K562 (cell line): ENCODE measurements at regions not wholly inside any gene's neighbourhood (a gene's known extent, or its start where the extent isn't known, plus 50 kb on each side); places are given as distances from the start of the nearest gene placed in this dataset.

Source experiments
- ATAC-seq: fragments of 200-7000 bp; cut with Tn5 transposase; 3 replicates; pipeline ENCODE4 v1.9.1; 2020; ENCODE audit warnings: moderate library complexity
- BruUV-seq: library from RNA; stranded (reverse); fragments of 400-500 nt; replicated peaks from 2 replicates; lab custom pipeline; 2021; lab: Mats Ljungman, UMichigan
- CTCF ChIA-PET: fragments of 300-600 bp; formaldehyde crosslinking; extraction: SDS; loops from one replicate; lab custom pipeline; 2021; ENCODE audit warnings: low intra/inter-chr PET ratio; lab: Yijun Ruan, JAX
- POLR2A ChIA-PET: fragments of 300-600, 350-650 bp; sonication (Branson Sonifier 250); formaldehyde crosslinking; extraction: SDS; loops from one replicate; lab custom pipeline; 2021; ENCODE audit warnings: antibody characterized with exemption, inconsistent platforms; lab: Yijun Ruan, JAX
- DNase-seq, 4 experiments: peaks; one replicate each; pipeline versions ENCODE4 v3.0.0 to v3.0.0-alpha.2; 2011 to 2018; ENCODE audit warnings: low spot score in 3 of 4, mixed read lengths in 3 of 4; ENCODE audit errors: extremely low read depth in 1 of 4
- FAIRE-seq: peaks from 2 replicates; lab custom pipeline; 2011; peaks lifted over from hg19 to GRCh38; lab: Jason Lieb, UNC
- H2AFZ ChIP-seq: 2 replicates; pipeline ENCODE4 v1.6.0; 2011; ENCODE audit warnings: low read depth, low read length, control low read depth, inconsistent platforms
- H3K27ac ChIP-seq: fragments of 200-600 bp; 3 replicates; pipeline ENCODE4 v1.8.0; 2011; ENCODE audit warnings: low read depth, mild to moderate bottlenecking, control low read depth, inconsistent platforms, low read length, moderate library complexity, mixed read lengths; ENCODE audit errors: extremely low read depth
- H3K27me3 ChIP-seq, 2 experiments: fragments of 300-600 bp in 1 of 2; 2 replicates in 1 of 2; 3 replicates in 1 of 2; pipeline versions ENCODE4 v1.6.0 to v1.8.0; 2011; ENCODE audit warnings: inconsistent platforms in 2 of 2, low read length in 2 of 2, mild to moderate bottlenecking in 1 of 2, mixed read lengths in 1 of 2, moderate library complexity in 1 of 2; ENCODE audit not compliant: control insufficient read depth in 2 of 2, insufficient read depth in 2 of 2
- H3K36me3 ChIP-seq: fragments of 300-600 bp; 3 replicates; pipeline ENCODE4 v1.8.0; 2011; ENCODE audit warnings: mild to moderate bottlenecking, low read length, inconsistent platforms; ENCODE audit not compliant: control insufficient read depth, insufficient read depth
- H3K4me1 ChIP-seq, 2 experiments: fragments of 200-600 bp in 1 of 2; replicated peaks in 1 of 2; 2 replicates in 1 of 2; 3 replicates in 1 of 2; pipeline versions ENCODE4 v1.5.1 to v1.8.0; 2011; ENCODE audit warnings: inconsistent platforms in 2 of 2, low read length in 2 of 2, mild to moderate bottlenecking in 1 of 2, mixed read lengths in 1 of 2, moderate library complexity in 1 of 2; ENCODE audit not compliant: control insufficient read depth in 2 of 2, insufficient read depth in 2 of 2
- H3K4me2 ChIP-seq: 2 replicates; pipeline ENCODE4 v1.6.1; 2011; ENCODE audit warnings: low read length, control low read depth, inconsistent platforms, mixed read lengths; ENCODE audit not compliant: insufficient read depth
- H3K4me3 ChIP-seq: fragments of 200-600 bp; sonication (generic), shearing (Covaris generic); 2 replicates; pipeline ENCODE4 v1.5.1; 2016; ENCODE audit warnings: control low read depth, inconsistent platforms
- H3K79me2 ChIP-seq: fragments of 200-600 bp; 3 replicates; pipeline ENCODE4 v1.8.0; 2011; ENCODE audit warnings: low read length, inconsistent platforms; ENCODE audit not compliant: control insufficient read depth, insufficient read depth
- H3K9ac ChIP-seq, 2 experiments: 2 replicates each; pipeline versions ENCODE4 v1.6.0 to v1.6.1; 2011; ENCODE audit warnings: low read depth in 2 of 2, low read length in 2 of 2, control low read depth in 1 of 2, inconsistent platforms in 1 of 2, mild to moderate bottlenecking in 1 of 2, mixed read lengths in 1 of 2; ENCODE audit not compliant: insufficient read depth in 1 of 2
- H3K9me1 ChIP-seq: one replicate; pipeline ENCODE4 v1.6.0; 2011; ENCODE audit warnings: inconsistent platforms, mild to moderate bottlenecking, low read length, moderate library complexity; ENCODE audit not compliant: control insufficient read depth, insufficient read depth
- H3K9me3 ChIP-seq: replicated peaks from 2 replicates; pipeline ENCODE4 v1.5.1; 2011; ENCODE audit warnings: low read depth, low read length, inconsistent platforms; ENCODE audit not compliant: control insufficient read depth, insufficient read depth
- H4K20me1 ChIP-seq: replicated peaks from 2 replicates; pipeline ENCODE4 v1.6.1; 2011; ENCODE audit warnings: low read length, inconsistent platforms, mixed read lengths; ENCODE audit not compliant: control insufficient read depth, insufficient read depth
- HMG20A ChIP-seq: fragments of 450-650 bp; formaldehyde crosslinking; conservative IDR thresholded peaks from 2 replicates; pipeline ENCODE4 v1.4.0; 2020; ENCODE audit warnings: mild to moderate bottlenecking, mixed read lengths
- ZNF253 ChIP-seq: fragments of 250-450 bp; sonication (Bioruptor Pico); conservative IDR thresholded peaks from 2 replicates; pipeline ENCODE4 v1.6.1; 2021; ENCODE audit warnings: mild to moderate bottlenecking
- WGBS: fragments of 100-300 bp; shearing (Covaris generic); methylation state at CpG from one replicate; pipeline ENCODE4 v1.1.6; 2016; ENCODE audit warnings: low coverage, mixed read lengths; ENCODE audit not compliant: insufficient coverage; ENCODE audit errors: missing lambda C conversion rate; 5-methylcytosine and 5-hydroxymethylcytosine counted together
- in situ Hi-C: fragments of 300-500 bp; cut with MboI; formaldehyde crosslinking; loops from 4 replicates; pipeline ENCODE4 v1.15.0; 2018; ENCODE audit warnings: inconsistent platforms, mixed read lengths
- intact Hi-C: fragments of 100-400 bp; cut with micrococcal nuclease; formaldehyde crosslinking; loops from 2 replicates; pipeline ENCODE4 v1.14.2; 2022
- TF ChIP-seq, protein P1 (sequence below): fragments of 250-450 bp; sonication (Bioruptor Pico); IDR thresholded peaks from 2 replicates; pipeline ENCODE4 v1.4.0; 2020; ENCODE audit warnings: mild to moderate bottlenecking
- TF ChIP-seq, protein P2 (sequence below): sonication (generic); formaldehyde crosslinking; IDR thresholded peaks from 2 replicates; pipeline ENCODE4 v1.8.0; 2023; ENCODE audit warnings: missing genetic modification reagents, mild to moderate bottlenecking, borderline replicate concordance

DNA sequence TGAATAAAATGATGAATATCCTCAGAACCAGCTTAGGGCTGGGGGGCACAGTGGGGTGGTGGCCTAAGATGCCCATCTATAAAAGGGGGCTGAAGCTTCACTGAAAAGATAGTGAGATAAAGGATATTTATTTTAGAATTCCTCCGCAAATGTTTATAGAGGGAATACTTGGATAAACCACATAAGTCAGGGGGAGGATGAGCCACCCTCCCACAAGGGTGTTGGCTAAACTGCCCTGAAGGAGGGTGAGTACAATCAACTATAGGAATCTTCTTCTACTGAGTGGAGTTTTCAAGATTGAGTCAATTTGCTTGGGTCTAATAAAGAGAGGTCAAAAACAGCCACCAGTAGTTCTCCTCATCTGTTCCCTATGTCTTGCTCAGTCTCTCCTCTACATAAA is 114.5 kb upstream of the TANK start:
- no peak overlapping the region for H3K4me2 ChIP-seq
- TF ChIP-seq ZNF253 (no peak), HMG20A (no peak)
- TF ChIP-seq, protein P1, sequence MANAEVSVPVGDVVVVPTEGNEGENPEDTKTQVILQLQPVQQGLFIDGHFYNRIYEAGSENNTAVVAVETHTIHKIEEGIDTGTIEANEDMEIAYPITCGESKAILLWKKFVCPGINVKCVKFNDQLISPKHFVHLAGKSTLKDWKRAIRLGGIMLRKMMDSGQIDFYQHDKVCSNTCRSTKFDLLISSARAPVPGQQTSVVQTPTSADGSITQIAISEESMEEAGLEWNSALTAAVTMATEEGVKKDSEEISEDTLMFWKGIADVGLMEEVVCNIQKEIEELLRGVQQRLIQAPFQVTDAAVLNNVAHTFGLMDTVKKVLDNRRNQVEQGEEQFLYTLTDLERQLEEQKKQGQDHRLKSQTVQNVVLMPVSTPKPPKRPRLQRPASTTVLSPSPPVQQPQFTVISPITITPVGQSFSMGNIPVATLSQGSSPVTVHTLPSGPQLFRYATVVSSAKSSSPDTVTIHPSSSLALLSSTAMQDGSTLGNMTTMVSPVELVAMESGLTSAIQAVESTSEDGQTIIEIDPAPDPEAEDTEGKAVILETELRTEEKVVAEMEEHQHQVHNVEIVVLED = no peak
- TF ChIP-seq, protein P2, sequence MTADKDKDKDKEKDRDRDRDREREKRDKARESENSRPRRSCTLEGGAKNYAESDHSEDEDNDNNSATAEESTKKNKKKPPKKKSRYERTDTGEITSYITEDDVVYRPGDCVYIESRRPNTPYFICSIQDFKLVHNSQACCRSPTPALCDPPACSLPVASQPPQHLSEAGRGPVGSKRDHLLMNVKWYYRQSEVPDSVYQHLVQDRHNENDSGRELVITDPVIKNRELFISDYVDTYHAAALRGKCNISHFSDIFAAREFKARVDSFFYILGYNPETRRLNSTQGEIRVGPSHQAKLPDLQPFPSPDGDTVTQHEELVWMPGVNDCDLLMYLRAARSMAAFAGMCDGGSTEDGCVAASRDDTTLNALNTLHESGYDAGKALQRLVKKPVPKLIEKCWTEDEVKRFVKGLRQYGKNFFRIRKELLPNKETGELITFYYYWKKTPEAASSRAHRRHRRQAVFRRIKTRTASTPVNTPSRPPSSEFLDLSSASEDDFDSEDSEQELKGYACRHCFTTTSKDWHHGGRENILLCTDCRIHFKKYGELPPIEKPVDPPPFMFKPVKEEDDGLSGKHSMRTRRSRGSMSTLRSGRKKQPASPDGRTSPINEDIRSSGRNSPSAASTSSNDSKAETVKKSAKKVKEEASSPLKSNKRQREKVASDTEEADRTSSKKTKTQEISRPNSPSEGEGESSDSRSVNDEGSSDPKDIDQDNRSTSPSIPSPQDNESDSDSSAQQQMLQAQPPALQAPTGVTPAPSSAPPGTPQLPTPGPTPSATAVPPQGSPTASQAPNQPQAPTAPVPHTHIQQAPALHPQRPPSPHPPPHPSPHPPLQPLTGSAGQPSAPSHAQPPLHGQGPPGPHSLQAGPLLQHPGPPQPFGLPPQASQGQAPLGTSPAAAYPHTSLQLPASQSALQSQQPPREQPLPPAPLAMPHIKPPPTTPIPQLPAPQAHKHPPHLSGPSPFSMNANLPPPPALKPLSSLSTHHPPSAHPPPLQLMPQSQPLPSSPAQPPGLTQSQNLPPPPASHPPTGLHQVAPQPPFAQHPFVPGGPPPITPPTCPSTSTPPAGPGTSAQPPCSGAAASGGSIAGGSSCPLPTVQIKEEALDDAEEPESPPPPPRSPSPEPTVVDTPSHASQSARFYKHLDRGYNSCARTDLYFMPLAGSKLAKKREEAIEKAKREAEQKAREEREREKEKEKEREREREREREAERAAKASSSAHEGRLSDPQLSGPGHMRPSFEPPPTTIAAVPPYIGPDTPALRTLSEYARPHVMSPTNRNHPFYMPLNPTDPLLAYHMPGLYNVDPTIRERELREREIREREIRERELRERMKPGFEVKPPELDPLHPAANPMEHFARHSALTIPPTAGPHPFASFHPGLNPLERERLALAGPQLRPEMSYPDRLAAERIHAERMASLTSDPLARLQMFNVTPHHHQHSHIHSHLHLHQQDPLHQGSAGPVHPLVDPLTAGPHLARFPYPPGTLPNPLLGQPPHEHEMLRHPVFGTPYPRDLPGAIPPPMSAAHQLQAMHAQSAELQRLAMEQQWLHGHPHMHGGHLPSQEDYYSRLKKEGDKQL (CRISPR knock-in tag) = no peak
- H3K9me1 ChIP-seq = no peaks in the 10 kb centered on the region
- DNase-seq (no peak), ATAC-seq (no peak), FAIRE-seq (no peak)
- H3K4me1 ChIP-seq = no peaks in the 10 kb centered on the region
- H3K4me3 ChIP-seq = no peak overlapping the region
- no peaks in the 10 kb centered on the region for H4K20me1 ChIP-seq
- H3K9me3 ChIP-seq = no peaks in the 10 kb centered on the region
- no peaks in the 10 kb centered on the region for H3K79me2 ChIP-seq
- H3K27me3 ChIP-seq = no peaks in the 10 kb centered on the region
- ChIA-PET CTCF (no interaction called here), POLR2A (no interaction called here)
- H3K36me3 ChIP-seq = no peaks in the 10 kb centered on the region
- in situ Hi-C loops = no loop called here
- WGBS = 11% methylated on average over 1 of the region's 1 CpG
- no TSS peak for BruUV-seq
- no peak overlapping the region for H2AFZ ChIP-seq
- H3K27ac ChIP-seq = no peak overlapping the region
- intact Hi-C loops = no loop called here
- H3K9ac ChIP-seq = no peak overlapping the region
